Right kidney (tissue), 1 donor: ENCODE measurements at regions not wholly inside any gene's neighbourhood (a gene's known extent, or its start where the extent isn't known, plus 50 kb on each side); places are given as distances from the start of the nearest gene placed in this dataset.
"Not testable (repeated sequence)": the region's sequence is repeated elsewhere in the genome, so short reads cannot be mapped to it uniquely, and the experiment has no call there.

Experiments
- DNase-seq: peaks from one replicate; pipeline ENCODE4 v3.0.0-alpha.2; 2016

DNA sequence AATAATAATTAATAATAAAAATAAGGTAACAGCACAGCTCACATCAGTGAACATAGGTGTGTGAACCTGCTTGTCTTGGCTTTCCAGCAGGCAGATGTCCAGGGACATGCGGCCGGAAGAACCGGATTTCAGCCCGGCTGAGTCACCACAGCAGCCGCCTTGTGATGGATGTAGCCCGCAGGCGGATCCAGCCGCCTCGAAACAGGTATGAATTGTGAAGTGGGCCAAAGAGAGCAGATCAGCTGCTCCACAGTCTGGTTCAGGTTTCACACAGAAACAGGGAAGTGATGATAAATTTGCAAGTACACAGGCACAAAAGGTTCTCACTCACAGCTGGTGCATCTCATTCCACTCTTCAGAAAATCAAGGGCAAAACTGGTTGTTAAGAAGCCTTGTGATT lies 55.1 kb downstream of the ID4 start:
- DNase-seq, result peak; percentile 50

DNA sequence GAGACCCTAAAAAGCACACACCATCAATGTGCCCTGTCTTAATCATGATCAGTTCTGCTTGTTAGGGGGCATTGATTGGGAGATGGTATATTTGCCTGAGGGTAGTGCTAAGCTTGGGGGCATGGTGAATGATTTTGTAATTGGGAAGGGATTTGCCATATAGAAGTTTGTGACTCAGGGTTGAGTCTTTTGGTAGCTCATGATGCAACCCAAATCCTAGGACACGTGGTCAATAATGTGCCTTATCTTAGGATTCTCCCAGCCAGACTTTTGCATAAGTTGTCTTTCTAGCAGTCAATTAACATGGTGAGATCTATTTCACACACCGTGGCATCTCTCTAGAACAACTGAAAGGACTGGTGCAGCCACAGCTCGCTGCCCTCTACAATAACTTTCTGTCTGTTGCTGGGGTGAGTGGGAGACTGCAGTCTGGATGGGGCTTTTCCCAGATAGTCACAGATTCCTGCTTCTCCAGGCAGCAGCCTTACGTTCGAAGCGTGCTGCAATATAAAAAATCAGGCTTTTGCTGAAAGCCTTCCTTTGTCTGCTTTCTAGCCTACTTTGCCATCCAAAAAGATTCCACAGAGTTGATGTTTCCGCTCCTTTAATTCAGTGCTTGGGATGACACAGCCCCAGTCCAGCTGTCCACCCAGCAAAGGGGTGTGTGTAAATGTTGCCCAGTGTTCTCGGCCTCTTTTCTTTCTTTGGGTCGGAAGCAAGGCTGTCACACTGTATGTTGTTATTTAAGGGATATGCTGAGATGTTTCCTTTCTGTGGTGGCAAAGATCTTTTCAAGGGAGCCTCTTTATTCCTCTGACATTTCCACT lies 58.9 kb downstream of the ID4 start:
- DNase-seq, result no peak

DNA sequence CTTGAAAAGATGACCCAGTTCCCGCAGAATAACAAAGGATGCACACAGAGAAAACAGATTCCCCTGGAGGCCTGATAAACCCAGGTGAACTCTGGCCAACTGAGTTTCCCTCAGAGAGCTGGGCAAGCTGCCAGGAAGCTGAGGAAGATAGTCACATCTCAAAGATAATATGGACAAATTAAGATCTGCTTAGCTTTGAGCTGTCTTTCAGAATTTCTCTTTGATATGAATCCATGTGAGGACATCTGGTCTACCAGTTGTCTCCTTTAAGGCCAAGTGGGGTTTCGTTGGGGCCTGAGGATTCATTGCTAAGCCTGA lies 59.5 kb downstream of the ID4 start:
- no peak for DNase-seq

DNA sequence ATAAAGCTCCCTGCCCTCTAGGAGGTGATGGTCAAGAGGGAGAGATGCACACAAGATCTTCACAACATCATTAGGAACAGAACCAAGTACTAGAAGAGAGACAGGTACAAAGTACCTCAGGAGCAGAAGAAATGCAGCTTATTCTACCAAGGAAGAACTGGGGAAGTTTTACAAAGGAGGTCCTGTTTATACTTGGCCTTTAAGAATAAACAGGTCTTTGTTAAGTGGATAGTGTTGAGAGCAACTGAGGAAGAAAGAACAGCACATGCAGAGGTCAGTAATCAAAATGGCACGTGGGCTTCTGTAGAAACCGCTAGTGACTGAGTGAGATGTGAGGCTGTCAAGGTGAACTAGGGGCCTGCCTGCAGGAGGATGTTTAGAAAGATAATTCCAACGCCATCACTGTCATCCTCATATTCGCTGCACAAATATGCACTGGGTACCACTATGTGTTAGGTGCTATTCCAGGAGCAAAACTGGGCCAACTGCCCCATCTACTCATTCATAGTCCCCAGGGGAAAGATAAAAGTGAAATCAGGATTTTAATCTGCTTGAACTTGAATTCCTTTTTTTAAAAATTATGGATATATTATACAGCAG lies 61.1 kb downstream of the ID4 start:
- no peak for DNase-seq

DNA sequence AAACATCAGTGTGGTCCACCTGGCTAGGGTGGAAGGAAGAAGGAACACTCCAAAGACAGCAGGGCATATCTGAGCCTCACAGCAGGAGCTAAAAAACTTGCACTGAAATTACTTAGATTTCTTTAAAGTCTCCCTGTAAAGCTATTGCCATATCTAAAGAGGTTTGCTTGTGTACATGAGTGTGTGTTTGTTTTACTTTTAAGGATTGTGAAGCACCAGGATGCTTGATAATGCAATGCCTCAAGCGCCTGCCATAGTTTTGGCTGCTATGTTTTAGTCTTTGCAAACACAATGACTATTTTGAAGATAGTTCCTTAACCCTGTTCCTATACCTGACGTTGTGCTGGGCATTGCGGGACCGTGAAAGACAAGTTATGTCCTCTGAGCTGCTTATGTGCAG lies 65.0 kb downstream of the ID4 start:
- no peak for DNase-seq

DNA sequence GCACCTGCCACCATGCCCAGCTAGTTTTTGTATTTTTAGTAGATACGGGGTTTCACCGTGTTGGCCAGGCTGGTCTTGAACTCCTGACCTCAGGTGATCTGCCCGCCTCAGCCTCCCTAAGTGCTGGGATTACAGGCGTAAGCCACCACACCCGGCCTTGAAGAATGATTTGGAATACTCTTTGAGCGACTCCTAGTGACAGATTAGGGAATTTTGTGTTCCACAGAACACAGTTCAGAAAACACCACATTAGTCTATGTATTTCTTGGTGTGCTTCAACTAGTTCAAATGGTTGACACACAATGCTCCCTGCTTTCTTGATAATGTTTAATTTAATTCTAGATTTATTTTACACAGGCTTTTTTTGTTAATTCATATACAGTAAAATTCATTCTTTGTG lies 67.2 kb downstream of the ID4 start:
- not testable (repeated sequence) for DNase-seq

DNA sequence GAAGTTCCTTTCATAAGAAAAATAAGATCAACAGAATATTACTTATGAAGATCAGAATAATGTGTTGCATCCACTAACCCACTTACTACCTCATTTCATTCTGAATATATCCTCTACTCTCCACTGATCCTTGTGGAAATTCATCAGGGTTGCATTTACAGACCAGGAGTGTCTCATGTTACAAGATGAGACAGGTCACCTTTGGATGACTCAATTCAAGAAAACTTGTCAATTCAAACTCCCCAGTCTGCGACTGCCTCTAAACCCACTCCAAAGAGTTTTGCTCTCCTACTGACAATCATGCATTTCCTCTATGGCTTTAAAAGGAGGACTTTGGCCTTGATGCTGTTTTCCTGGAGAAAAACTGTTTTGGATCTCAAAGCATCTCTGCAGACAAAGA lies 68.4 kb downstream of the ID4 start:
- no peak for DNase-seq

GRCh38 chr6:19906171-19906570 lies 69.0 kb downstream of the ID4 start:
- DNase-seq, result no peak

GRCh38 chr6:19911223-19911622 lies 74.1 kb downstream of the ID4 start:
- DNase-seq, result no peak

GRCh38 chr6:19918436-19918835 lies 81.3 kb downstream of the ID4 start:
- DNase-seq, result no peak

GRCh38 chr6:19921786-19922185 lies 84.6 kb downstream of the ID4 start:
- no peak for DNase-seq

GRCh38 chr6:19925533-19925932 lies 88.4 kb downstream of the ID4 start:
- no peak for DNase-seq

DNA sequence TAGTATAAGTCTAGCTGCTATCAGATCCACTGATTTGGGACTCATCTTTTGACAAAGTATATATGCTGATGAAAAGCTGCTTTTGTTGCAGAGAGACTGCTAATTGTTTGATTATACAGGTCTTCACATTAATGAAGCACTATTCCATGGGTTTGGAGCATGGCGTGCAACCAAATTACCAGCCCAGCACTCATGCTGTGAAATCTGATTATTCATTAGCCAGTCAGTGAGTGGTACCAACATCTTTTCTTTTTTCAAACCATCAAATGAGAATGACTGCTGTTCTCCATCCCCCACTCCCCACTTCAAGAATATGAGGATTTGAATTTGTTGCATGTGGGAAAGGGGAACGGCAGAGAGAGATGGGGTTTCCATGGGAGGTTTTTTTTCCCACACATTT lies 91.3 kb downstream of the ID4 start:
- no peak for DNase-seq

DNA sequence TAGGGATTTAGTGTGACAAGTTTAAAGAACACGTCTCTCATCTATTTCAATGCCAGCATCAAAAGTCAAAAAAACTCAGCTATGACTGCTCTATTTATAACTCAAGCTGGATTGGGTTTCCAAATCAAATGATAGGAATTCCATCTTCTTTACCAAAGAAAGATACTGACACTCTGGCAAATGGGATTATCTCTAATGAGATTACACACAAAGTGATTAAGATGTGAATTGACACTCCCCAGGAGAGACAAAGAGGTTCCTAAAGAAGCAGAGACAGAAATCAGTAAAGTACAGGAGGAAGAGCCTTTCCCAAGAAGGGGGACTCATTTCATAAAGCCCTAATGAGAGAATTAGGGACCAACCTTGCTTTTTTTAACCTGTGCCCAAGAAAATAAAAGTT lies 92.1 kb downstream of the ID4 start:
- DNase-seq, result no peak

DNA sequence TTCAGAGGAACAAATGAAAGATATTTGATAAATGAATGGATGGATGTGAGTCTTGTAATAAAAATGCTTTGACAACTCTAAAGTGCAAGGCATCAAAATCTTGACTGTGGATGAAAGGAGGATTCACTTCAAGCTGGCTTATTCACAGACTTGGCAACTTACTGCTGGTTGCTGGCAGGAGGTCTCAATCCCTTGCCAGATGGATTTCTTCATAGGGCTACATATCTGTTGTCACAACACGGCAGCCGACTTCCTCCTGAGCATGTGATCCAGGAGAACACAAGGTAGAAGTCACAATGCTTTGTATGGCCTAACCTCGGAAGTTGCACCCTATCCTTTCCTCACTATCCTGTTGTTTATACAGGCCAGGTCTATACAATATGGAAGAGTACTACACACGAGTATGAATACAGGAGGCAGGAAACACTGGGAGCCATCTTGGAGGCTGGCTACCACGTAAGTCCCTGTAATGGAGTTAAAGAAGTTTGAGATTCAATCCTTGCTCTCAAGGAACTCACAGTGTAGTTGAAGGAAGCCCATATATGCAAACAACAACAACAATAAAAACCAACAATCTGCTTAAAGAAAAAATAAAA lies 97.9 kb downstream of the ID4 start:
- DNase-seq, result no peak

- not testable (repeated sequence) for DNase-seq
These were observed 102.2 kb downstream of the ID4 start for GRCh38 chr6:19939321-19939720.

GRCh38 chr6:19939926-19940325 lies 102.8 kb downstream of the ID4 start:
- DNase-seq, result not testable (repeated sequence)

- DNase-seq, result no peak
These were observed 105.9 kb downstream of the ID4 start for GRCh38 chr6:19943042-19943441.

- no peak for DNase-seq
These were observed 108.7 kb downstream of the ID4 start for GRCh38 chr6:19945843-19946358.

DNA sequence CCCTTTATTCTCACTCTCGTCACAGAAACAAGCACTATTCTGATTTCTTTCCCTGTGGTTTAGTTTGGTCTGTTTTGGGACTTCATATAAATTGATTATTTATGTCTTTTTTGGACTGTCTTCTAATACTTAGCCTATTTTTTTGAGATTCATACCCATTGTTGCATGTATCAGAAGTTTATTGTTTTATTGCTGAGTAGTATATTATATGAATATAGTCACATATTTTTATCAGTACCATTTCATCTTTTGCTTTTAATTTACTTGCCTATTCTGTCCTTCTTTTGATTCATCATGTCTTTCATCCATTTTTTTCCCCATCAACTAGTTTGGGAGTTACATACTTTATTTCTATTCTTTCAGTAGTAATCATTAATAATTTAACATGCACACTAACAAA lies 112.0 kb downstream of the ID4 start:
- no peak for DNase-seq

DNA sequence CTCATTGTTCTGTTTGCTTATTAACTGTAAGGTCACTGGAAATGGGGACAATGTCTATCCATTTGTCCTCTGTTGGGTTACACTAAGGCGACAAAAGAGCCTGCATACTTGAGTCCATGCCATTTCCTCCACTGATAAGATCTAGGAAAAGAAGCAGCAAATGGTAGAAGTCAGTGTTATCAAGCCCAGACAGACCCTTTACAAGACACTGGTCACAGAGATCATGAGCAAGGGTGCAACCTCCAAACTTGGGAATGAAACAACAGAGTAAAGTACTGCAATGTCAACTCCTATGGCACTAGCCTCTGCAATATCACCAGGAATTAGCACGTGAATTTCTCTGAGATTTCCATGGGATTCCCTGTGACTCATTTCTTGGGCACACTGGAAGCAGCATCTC lies 126.9 kb downstream of the ID4 start:
- DNase-seq, result no peak

GRCh38 chr6:19968201-19968600 lies 131.0 kb downstream of the ID4 start:
- no peak for DNase-seq

- DNase-seq, result no peak
These were observed 135.1 kb downstream of the ID4 start for GRCh38 chr6:19972221-19972620.
